ENCODE measurements at regions not wholly inside any gene's neighbourhood (a gene's known extent, or its start where the extent isn't known, plus 50 kb on each side); places are given as distances from the start of the nearest gene placed in this dataset.

DNA sequence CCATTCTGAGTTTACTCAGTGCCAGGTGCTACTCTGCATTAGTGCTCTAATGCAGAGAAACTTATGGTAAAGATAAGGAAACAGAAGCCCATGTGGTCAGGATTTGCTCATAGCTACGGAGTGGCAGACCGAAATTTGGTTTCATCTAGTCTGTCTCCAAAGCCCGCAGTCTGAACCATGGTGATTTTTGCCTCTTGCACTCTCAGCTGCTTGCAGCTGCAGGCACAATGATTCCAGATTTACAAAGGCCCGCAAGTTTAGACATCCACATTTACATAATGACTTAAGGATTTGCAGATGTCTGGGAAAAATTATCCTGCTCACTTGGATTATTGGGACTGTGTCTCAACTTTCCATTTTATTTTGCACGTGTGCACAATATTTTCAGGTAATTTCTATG, 161.3 kb upstream of the KCNJ6 start:
- TF ChIP-seq POLR2A (IDR thresholded peaks at IDR 0.05) = no peak
- TF ChIP-seq, protein P1, sequence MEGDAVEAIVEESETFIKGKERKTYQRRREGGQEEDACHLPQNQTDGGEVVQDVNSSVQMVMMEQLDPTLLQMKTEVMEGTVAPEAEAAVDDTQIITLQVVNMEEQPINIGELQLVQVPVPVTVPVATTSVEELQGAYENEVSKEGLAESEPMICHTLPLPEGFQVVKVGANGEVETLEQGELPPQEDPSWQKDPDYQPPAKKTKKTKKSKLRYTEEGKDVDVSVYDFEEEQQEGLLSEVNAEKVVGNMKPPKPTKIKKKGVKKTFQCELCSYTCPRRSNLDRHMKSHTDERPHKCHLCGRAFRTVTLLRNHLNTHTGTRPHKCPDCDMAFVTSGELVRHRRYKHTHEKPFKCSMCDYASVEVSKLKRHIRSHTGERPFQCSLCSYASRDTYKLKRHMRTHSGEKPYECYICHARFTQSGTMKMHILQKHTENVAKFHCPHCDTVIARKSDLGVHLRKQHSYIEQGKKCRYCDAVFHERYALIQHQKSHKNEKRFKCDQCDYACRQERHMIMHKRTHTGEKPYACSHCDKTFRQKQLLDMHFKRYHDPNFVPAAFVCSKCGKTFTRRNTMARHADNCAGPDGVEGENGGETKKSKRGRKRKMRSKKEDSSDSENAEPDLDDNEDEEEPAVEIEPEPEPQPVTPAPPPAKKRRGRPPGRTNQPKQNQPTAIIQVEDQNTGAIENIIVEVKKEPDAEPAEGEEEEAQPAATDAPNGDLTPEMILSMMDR (IDR thresholded peaks at IDR 0.05) = no peak
- ATAC-seq (no peak), DNase-seq (no peak)
- H3K27ac ChIP-seq = no peak overlapping the region
- H3K36me3 ChIP-seq = no peaks in the 10 kb centered on the region
- intact Hi-C loops (cut with DNase I) = no loop called here
- H3K27me3 ChIP-seq = no peaks in the 10 kb centered on the region
- H3K4me3 ChIP-seq = no peak overlapping the region
- 76 to 87% (median 80%) methylated on average over 5 of the region's 5 CpGs for WGBS, 4 donors
- peaks cover 0 to 12% (median 2%) of the 10 kb centered on the region in 12 donors for H3K4me1 ChIP-seq
- H3K9me3 ChIP-seq = peaks cover 0 to 9% (median 0%) of the 10 kb centered on the region in 12 donors

DNA sequence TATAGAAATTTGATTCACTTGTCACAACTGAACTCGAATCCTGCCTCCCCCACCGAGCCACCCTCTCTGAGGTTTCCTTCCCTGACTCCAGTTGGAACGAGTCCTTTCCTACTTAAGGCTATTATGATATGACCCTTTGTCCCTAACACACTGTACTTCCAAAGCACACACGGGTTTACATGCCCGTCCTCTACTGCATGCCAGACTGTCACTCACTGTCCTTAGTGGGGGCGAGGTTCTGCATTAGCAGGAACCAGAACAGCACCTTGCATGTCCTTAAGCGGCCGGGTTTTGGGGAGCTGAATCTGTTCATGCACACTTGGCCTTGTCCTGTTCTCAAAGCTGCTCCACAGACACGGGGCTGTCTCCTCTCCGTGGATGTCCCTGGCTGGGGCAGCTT, 164.6 kb upstream of the KCNJ6 start:
- Histone ChIP-seq H3K36me3 (no peaks in the 10 kb centered on the region), H3K27me3 (no peaks in the 10 kb centered on the region), H3K4me3 (no peak overlapping the region), H3K4me1 (peaks cover 0 to 16% (median 2%) of the 10 kb centered on the region in 12 donors), H3K9me3 (no peaks in the 10 kb centered on the region), H3K27ac (peak overlapping the region in 4 of 12 donors; percentile 37 to 59 (median 50))
- TF ChIP-seq POLR2A (IDR thresholded peaks at IDR 0.05) = no peak
- TF ChIP-seq, protein P1 (IDR thresholded peaks at IDR 0.05) = no peak
- 33 to 49% (median 44%) methylated on average over 10 of the region's 10 CpGs for WGBS, 4 donors
- DNase-seq = peak in 3 of 5 donors; percentile 15 to 58 (median 54)
- intact Hi-C loops (cut with DNase I) = no loop called here
- peak; percentile 90 to 94 (median 94) for ATAC-seq

DNA sequence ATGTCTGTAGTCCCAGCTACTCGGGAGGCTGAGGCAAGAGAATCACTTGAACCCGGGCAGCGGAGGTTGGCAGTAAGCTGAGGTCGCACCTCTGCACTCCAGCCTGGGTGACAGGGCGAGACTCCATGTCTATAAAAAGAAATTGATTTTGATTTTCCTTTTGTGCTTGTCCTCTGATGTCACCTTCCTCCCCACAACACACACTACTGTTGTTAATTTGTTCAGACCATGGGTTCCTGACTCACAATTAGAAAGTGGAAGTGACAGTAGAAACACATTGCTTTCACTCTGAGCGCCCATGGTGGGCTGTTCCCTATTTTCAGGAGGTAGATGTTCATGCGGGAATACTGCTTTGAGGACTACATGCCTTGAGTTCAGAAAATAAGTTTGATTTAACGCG, 165.5 kb upstream of the KCNJ6 start:
- Histone ChIP-seq H3K9me3 (no peaks in the 10 kb centered on the region), H3K27ac (peak overlapping the region in 2 of 12 donors; percentile 57 to 59), H3K27me3 (no peaks in the 10 kb centered on the region), H3K36me3 (no peaks in the 10 kb centered on the region), H3K4me1 (peaks cover 0 to 16% (median 2%) of the 10 kb centered on the region in 12 donors), H3K4me3 (no peak overlapping the region)
- intact Hi-C loops (cut with DNase I) = no loop called here
- ATAC-seq (peak in 3 of 4 donors; percentile 43 to 62 (median 56)), DNase-seq (no peak)
- TF ChIP-seq, protein P1 (IDR thresholded peaks at IDR 0.05) = no peak
- TF ChIP-seq POLR2A (IDR thresholded peaks at IDR 0.05) = no peak
- 77 to 87% (median 79%) methylated on average over 9 of the region's 9 CpGs for WGBS, 4 donors

DNA sequence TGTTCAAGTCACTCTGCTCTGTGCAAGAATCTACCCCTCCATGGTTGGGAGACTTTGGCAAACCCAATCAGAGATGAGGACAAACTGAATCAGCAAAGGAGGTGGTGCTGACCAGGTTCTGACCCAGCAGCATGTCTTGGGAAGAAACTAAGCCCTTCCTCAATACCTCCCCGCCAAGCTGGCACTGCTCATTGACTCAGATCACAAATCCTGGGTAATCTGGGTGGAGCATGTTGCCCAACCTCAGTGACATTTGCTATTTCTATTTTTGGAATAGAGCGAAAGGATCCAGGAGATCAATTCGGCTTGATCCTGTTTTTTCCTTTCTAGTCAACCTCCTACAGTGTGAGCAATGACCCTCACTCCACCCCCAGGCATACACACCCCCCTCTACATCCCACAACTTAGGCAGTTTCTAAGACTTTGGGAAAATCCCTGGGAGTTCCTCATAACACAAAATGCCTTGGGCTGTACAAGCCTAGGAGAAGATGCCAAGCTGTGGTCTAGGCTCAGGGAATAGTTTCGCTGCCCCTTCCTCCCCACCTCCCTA, 166.8 kb upstream of the KCNJ6 start:
- ATAC-seq (no peak), DNase-seq (no peak)
- H3K27ac ChIP-seq = no peak overlapping the region
- H3K4me3 ChIP-seq = no peak overlapping the region
- H3K27me3 ChIP-seq = no peaks in the 10 kb centered on the region
- H3K9me3 ChIP-seq = no peaks in the 10 kb centered on the region
- 72 to 77% (median 75%) methylated on average over 4 of the region's 4 CpGs for WGBS, 4 donors
- intact Hi-C loops (cut with DNase I) = no loop called here
- H3K4me1 ChIP-seq = peaks cover 0 to 16% (median 2%) of the 10 kb centered on the region in 12 donors
- H3K36me3 ChIP-seq = no peaks in the 10 kb centered on the region
- TF ChIP-seq, protein P1 (IDR thresholded peaks at IDR 0.05) = no peak
- TF ChIP-seq POLR2A (IDR thresholded peaks at IDR 0.05) = no peak

All from heart left ventricle (tissue), 16 donors.